ENCODE measurements at regions not wholly inside any gene's neighbourhood (a gene's known extent, or its start where the extent isn't known, plus 50 kb on each side); places are given as distances from the start of the nearest gene placed in this dataset.

DNA sequence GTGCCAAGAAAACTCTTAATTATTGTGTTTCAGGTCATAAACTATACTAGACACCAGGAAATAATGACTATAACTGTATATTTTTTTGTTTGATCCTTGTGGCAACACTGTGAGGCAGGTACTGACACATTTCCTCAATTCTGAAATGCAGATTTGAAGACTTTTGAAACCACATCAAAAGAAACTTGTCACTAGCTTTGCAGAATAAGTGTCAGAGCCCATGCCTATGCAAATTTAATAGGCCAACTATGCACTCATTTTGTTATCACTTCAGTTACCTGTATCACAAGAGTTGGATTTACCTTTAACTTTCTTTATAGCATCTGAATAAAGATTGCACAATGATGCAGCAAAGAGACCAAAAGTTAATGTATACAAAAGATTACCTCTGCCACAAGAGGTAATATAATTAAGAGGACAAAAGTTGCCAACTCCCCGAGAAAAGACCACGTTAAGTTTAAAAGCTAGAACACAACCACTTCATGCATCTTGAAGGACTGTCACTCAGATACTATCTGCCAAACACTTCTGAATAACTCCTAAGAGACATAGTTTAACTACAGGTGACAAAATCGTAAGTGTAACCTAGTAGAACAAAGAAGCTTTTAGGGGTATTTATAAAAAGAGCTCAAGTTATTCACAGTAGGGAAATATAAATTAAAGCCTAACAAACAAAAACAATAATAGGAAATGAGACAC is 80.5 kb downstream of the ELAPOR2 start:
- TF ChIP-seq, protein P1, sequence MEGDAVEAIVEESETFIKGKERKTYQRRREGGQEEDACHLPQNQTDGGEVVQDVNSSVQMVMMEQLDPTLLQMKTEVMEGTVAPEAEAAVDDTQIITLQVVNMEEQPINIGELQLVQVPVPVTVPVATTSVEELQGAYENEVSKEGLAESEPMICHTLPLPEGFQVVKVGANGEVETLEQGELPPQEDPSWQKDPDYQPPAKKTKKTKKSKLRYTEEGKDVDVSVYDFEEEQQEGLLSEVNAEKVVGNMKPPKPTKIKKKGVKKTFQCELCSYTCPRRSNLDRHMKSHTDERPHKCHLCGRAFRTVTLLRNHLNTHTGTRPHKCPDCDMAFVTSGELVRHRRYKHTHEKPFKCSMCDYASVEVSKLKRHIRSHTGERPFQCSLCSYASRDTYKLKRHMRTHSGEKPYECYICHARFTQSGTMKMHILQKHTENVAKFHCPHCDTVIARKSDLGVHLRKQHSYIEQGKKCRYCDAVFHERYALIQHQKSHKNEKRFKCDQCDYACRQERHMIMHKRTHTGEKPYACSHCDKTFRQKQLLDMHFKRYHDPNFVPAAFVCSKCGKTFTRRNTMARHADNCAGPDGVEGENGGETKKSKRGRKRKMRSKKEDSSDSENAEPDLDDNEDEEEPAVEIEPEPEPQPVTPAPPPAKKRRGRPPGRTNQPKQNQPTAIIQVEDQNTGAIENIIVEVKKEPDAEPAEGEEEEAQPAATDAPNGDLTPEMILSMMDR (IDR thresholded peaks at IDR 0.05): no peak
- TF ChIP-seq POLR2AphosphoS5 (IDR thresholded peaks at IDR 0.05; ENCODE audit: low read depth, low read length): no peak

Data from Panc1 (cell line).